Glutamatergic neuron (in vitro differentiated cells): ENCODE measurements at regions not wholly inside any gene's neighbourhood (a gene's known extent, or its start where the extent isn't known, plus 50 kb on each side); places are given as distances from the start of the nearest gene placed in this dataset.
"Not testable (repeated sequence)": the region's sequence is repeated elsewhere in the genome, so short reads cannot be mapped to it uniquely, and the experiment has no call there.

ENCODE experiments used
- DNase-seq: peaks from one replicate; pipeline ENCODE4 v3.0.0; 2022
- H3K27ac Mint-ChIP-seq: one replicate; pipeline ENCODE4 v1.8.0; 2020; ENCODE audit warnings: mild to moderate bottlenecking, mixed read lengths, inconsistent platforms; ENCODE audit not compliant: unreplicated experiment
- H3K27me3 Mint-ChIP-seq: one replicate; pipeline ENCODE4 v1.8.0; 2020; ENCODE audit warnings: mild to moderate bottlenecking, moderate library complexity, mixed read lengths, inconsistent platforms; ENCODE audit not compliant: unreplicated experiment
- H3K36me3 Mint-ChIP-seq: one replicate; pipeline ENCODE4 v1.8.0; 2020; ENCODE audit warnings: mild to moderate bottlenecking, mixed read lengths, inconsistent platforms; ENCODE audit not compliant: unreplicated experiment
- H3K4me1 Mint-ChIP-seq: one replicate; pipeline ENCODE4 v1.8.0; 2020; ENCODE audit warnings: mild to moderate bottlenecking, low read depth, mixed read lengths, inconsistent platforms; ENCODE audit not compliant: unreplicated experiment
- H3K4me3 Mint-ChIP-seq: one replicate; pipeline ENCODE4 v1.8.0; 2020; ENCODE audit warnings: mild to moderate bottlenecking, mixed read lengths, inconsistent platforms; ENCODE audit not compliant: unreplicated experiment
- H3K9me3 Mint-ChIP-seq: one replicate; pipeline ENCODE4 v1.8.0; 2020; ENCODE audit warnings: mild to moderate bottlenecking, moderate library complexity, mixed read lengths, inconsistent platforms; ENCODE audit not compliant: unreplicated experiment
- TF ChIP-seq, protein P1 (sequence below): fragments of 200-600 bp; sonication (generic); IDR thresholded peaks from one replicate; pipeline ENCODE4 v1.5.0; 2021; ENCODE audit not compliant: partially characterized antibody, unreplicated experiment

DNA sequence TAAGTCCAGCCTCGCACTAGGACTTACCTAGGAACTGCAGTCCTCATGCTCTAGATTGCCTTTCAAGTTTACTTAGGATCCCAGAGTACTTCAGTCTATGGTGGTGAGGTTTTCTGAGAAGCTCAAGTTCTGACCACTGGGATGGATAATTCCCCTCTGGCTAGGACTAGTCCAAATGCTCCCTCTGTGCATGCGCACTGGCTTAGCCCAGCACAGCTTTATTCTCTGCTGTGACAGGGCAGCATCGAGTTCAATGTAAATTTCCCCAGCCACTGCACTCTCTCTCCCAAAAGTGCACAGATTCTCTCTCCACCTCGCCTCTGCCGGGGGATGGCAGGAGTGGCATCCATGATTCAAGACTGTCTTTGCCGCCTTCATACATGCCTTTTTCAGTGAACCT, 241.6 kb downstream of the ZNF326 start:
- no peak for DNase-seq
- no peaks in the 10 kb centered on the region for H3K27me3 Mint-ChIP-seq
- no peak overlapping the region for H3K4me3 Mint-ChIP-seq
- TF ChIP-seq, protein P1, sequence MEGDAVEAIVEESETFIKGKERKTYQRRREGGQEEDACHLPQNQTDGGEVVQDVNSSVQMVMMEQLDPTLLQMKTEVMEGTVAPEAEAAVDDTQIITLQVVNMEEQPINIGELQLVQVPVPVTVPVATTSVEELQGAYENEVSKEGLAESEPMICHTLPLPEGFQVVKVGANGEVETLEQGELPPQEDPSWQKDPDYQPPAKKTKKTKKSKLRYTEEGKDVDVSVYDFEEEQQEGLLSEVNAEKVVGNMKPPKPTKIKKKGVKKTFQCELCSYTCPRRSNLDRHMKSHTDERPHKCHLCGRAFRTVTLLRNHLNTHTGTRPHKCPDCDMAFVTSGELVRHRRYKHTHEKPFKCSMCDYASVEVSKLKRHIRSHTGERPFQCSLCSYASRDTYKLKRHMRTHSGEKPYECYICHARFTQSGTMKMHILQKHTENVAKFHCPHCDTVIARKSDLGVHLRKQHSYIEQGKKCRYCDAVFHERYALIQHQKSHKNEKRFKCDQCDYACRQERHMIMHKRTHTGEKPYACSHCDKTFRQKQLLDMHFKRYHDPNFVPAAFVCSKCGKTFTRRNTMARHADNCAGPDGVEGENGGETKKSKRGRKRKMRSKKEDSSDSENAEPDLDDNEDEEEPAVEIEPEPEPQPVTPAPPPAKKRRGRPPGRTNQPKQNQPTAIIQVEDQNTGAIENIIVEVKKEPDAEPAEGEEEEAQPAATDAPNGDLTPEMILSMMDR: no peak
- no peak overlapping the region for H3K27ac Mint-ChIP-seq
- H3K9me3 Mint-ChIP-seq: peaks cover 1% of the 10 kb centered on the region
- no peaks in the 10 kb centered on the region for H3K4me1 Mint-ChIP-seq
- no peaks in the 10 kb centered on the region for H3K36me3 Mint-ChIP-seq

DNA sequence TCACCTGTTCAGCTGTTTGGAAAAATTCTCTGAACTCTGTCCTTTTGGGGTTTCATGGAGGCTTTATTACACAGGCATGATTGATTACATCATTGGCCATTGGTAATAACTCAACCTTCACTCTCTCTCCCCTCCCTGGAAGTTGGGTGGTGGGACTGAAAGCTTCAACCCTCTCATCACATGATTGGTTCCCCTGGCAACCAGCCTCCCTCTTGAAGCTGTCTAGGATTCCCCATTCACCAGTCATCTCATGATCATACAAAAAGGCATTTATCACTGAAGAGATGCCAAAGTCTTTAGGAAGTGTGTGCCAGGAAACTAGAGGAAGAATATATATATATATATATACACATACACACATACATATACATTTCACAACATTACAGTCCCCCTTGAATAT, 228.5 kb downstream of the ZNF326 start:
- Mint-ChIP-seq H3K36me3 (peaks cover 22% of the 10 kb centered on the region), H3K27me3 (peaks cover 3% of the 10 kb centered on the region), H3K27ac (no peak overlapping the region), H3K9me3 (peaks cover 12% of the 10 kb centered on the region), H3K4me3 (no peak overlapping the region), H3K4me1 (peaks cover 3% of the 10 kb centered on the region)
- TF ChIP-seq, protein P1: no peak
- DNase-seq: no peak

DNA sequence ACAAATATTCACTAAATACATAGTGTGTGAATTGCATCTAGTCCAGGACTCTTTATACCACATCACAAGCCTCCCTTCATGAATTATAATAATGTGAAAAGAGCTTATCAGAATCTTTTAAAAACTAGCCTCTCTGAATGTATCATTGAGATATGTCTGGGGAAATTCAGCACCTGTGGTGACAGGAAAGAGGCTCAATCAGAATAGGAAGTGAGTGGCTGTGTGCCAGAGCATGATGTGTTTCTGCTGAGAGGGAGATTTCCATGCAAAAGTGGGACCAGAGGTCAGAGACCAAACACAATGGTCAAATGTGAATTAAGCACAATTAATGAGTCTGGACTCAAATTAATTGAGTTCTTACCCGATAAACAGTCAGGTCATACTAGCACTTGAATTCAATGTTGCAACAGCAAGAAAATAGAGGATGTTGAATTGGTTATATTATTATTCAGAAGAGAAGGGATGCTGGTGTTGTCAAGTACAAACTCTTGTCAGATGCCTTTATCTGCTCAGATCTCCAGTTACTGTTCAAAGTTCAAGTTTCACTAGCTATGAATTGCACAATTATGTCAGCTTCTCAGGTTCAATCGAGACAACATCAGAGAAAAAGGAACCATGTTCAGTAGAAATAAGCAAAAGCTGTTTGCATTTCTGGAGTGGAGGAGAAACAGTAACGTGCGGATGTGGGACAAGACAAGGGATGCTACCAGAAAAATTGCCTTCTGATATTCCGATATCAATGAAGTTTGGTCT, 226.2 kb downstream of the ZNF326 start:
- Mint-ChIP-seq H3K27ac (no peak overlapping the region), H3K4me3 (no peak overlapping the region), H3K36me3 (peaks cover 11% of the 10 kb centered on the region), H3K27me3 (no peaks in the 10 kb centered on the region), H3K9me3 (peaks cover 7% of the 10 kb centered on the region), H3K4me1 (peaks cover 3% of the 10 kb centered on the region)
- DNase-seq: no peak
- TF ChIP-seq, protein P1: no peak

DNA sequence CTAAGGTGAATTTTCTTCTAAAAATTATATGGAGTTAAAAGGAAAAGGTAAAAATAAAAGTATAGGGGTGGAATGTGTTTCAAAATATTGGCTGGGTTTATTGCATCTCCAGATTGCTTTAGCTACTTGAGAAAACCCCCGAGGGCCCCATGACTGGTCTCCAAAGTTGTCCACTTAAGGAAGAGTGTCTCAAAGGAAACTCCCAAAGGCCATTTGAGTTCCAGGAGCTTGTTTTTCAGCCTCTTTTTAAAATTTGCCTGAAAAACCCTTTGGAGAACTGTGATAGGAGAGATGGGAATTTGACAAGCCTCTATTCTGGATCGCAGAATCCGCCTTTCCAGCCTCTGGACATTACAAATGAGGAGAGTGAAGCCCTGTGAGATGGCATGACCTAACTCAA, 225.6 kb downstream of the ZNF326 start:
- Mint-ChIP-seq H3K36me3 (peaks cover 11% of the 10 kb centered on the region), H3K27me3 (no peaks in the 10 kb centered on the region), H3K9me3 (peaks cover 6% of the 10 kb centered on the region), H3K4me3 (no peak overlapping the region), H3K27ac (no peak overlapping the region), H3K4me1 (peaks cover 3% of the 10 kb centered on the region)
- TF ChIP-seq, protein P1: no peak
- DNase-seq: no peak

DNA sequence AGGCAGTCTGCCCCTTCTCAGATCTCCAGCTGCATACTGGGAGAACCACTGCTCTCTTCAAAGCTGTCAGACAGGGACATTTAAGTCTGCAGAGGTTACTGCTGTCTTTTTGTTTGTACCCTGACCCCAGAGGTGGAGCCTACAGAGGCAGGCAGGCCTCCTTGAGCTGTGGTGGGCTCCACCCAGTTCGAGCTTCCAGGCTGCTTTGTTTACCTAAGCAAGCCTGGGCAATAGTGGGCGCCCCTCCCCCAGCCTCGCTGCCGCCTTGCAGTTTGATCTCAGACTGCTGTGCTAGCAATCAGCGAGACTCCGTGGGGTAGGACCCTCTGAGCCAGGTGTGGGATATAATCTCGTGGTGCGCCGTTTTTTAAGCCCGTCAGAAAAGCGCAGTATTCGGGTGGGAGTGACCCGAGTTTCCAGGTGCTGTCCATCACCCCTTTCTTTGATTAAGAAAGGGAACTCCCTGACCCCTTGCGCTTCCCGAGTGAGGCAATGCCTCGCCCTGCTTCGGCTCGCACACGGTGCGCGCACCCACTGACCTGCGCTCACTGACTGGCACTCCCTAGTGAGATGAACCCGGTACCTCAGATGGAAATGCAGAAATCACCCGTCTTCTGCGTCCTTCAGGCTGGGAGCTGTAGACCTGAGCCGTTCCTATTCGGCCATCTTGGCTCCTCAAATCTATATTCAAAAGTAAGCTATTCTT, 224.4 kb downstream of the ZNF326 start:
- peak overlapping the region; percentile 90 for H3K27ac Mint-ChIP-seq
- DNase-seq: not testable (repeated sequence)

More for the DNA sequence above, 224.4 kb downstream of the ZNF326 start:
- H3K4me1 Mint-ChIP-seq, H3K27me3 Mint-ChIP-seq, H3K9me3 Mint-ChIP-seq, H3K36me3 Mint-ChIP-seq: not testable (repeated sequence)
- H3K4me3 Mint-ChIP-seq: peak overlapping the region; percentile 85
